ENCODE measurements at regions not wholly inside any gene's neighbourhood (a gene's known extent, or its start where the extent isn't known, plus 50 kb on each side); places are given as distances from the start of the nearest gene placed in this dataset.
"Not testable (repeated sequence)": the region's sequence is repeated elsewhere in the genome, so short reads cannot be mapped to it uniquely, and the experiment has no call there.

GRCh38 chr1:118461154-118461553 lies 276.1 kb upstream of the SPAG17 start:
- H3K9me2 ChIP-seq (replicated peaks; ENCODE audit: low read depth, low read length): no peaks in the 10 kb centered on the region
- H3K27me3 ChIP-seq (ENCODE audit: insufficient read depth, low read length, poor library complexity, severe bottlenecking): no peaks in the 10 kb centered on the region
- no peaks in the 10 kb centered on the region for H4K20me1 ChIP-seq (ENCODE audit: insufficient read depth, low read length, poor library complexity, severe bottlenecking)
- no peaks in the 10 kb centered on the region for H3K79me2 ChIP-seq (ENCODE audit: insufficient read depth, low read length)
- no peaks in the 10 kb centered on the region for H3K36me3 ChIP-seq (ENCODE audit: insufficient read depth, low read length)
- H3F3A ChIP-seq (ENCODE audit: low read depth): no peaks in the 10 kb centered on the region
- no peak overlapping the region for H3K4me2 ChIP-seq (ENCODE audit: low read depth, low read length, poor library complexity, severe bottlenecking)
- no peak overlapping the region for H2AFZ ChIP-seq (ENCODE audit: low read length)
- TF ChIP-seq CTCF (conservative IDR thresholded peaks at IDR 0.05; ENCODE audit: low read length) (no peak), EZH2phosphoT487 (IDR thresholded peaks at IDR 0.05; ENCODE audit: borderline replicate concordance) (no peak)
- H3K4me3 ChIP-seq (ENCODE audit: low read length, poor library complexity, severe bottlenecking): no peak overlapping the region
- H3K9me3 ChIP-seq (ENCODE audit: insufficient read depth, low read depth, low read length): peaks cover 3% of the 10 kb centered on the region
- no peaks in the 10 kb centered on the region for H3K4me1 ChIP-seq (ENCODE audit: insufficient read depth, low read length, poor library complexity, severe bottlenecking)
- H3K9ac ChIP-seq (ENCODE audit: low read depth, low read length, poor library complexity, severe bottlenecking): no peak overlapping the region

- H3K9me3 ChIP-seq (ENCODE audit: insufficient read depth, low read depth, low read length): peaks cover 3% of the 10 kb centered on the region
- no peaks in the 10 kb centered on the region for H3F3A ChIP-seq (ENCODE audit: low read depth)
- H3K4me2 ChIP-seq (ENCODE audit: low read depth, low read length, poor library complexity, severe bottlenecking): no peak overlapping the region
- TF ChIP-seq EZH2phosphoT487 (IDR thresholded peaks at IDR 0.05; ENCODE audit: borderline replicate concordance) (no peak), CTCF (conservative IDR thresholded peaks at IDR 0.05; ENCODE audit: low read length) (no peak)
- no peaks in the 10 kb centered on the region for H3K79me2 ChIP-seq (ENCODE audit: insufficient read depth, low read length)
- H3K4me3 ChIP-seq (ENCODE audit: low read length, poor library complexity, severe bottlenecking): no peak overlapping the region
- no peak overlapping the region for H3K9ac ChIP-seq (ENCODE audit: low read depth, low read length, poor library complexity, severe bottlenecking)
- no peaks in the 10 kb centered on the region for H4K20me1 ChIP-seq (ENCODE audit: insufficient read depth, low read length, poor library complexity, severe bottlenecking)
- H2AFZ ChIP-seq (ENCODE audit: low read length): no peak overlapping the region
- H3K4me1 ChIP-seq (ENCODE audit: insufficient read depth, low read length, poor library complexity, severe bottlenecking): no peaks in the 10 kb centered on the region
- no peaks in the 10 kb centered on the region for H3K9me2 ChIP-seq (replicated peaks; ENCODE audit: low read depth, low read length)
- H3K36me3 ChIP-seq (ENCODE audit: insufficient read depth, low read length): no peaks in the 10 kb centered on the region
- H3K27me3 ChIP-seq (ENCODE audit: insufficient read depth, low read length, poor library complexity, severe bottlenecking): no peaks in the 10 kb centered on the region
Observed at GRCh38 chr1:118459871-118460270, 274.8 kb upstream of the SPAG17 start.

- not testable (repeated sequence) for H3K9me3 ChIP-seq (ENCODE audit: insufficient read depth, low read depth, low read length); H3F3A ChIP-seq (ENCODE audit: low read depth); H3K9me2 ChIP-seq (replicated peaks; ENCODE audit: low read depth, low read length); H3K4me3 ChIP-seq (ENCODE audit: low read length, poor library complexity, severe bottlenecking); H3K4me2 ChIP-seq (ENCODE audit: low read depth, low read length, poor library complexity, severe bottlenecking); H3K79me2 ChIP-seq (ENCODE audit: insufficient read depth, low read length); H4K20me1 ChIP-seq (ENCODE audit: insufficient read depth, low read length, poor library complexity, severe bottlenecking); H3K4me1 ChIP-seq (ENCODE audit: insufficient read depth, low read length, poor library complexity, severe bottlenecking); H3K36me3 ChIP-seq (ENCODE audit: insufficient read depth, low read length); H3K27me3 ChIP-seq (ENCODE audit: insufficient read depth, low read length, poor library complexity, severe bottlenecking); H2AFZ ChIP-seq (ENCODE audit: low read length); H3K9ac ChIP-seq (ENCODE audit: low read depth, low read length, poor library complexity, severe bottlenecking)
Observed at GRCh38 chr1:118453856-118454255, 268.8 kb upstream of the SPAG17 start.

- Histone ChIP-seq H3K4me3 (ENCODE audit: low read length, poor library complexity, severe bottlenecking) (no peak overlapping the region), H3K4me2 (ENCODE audit: low read depth, low read length, poor library complexity, severe bottlenecking) (no peak overlapping the region), H3K9me2 (replicated peaks; ENCODE audit: low read depth, low read length) (no peaks in the 10 kb centered on the region), H4K20me1 (ENCODE audit: insufficient read depth, low read length, poor library complexity, severe bottlenecking) (no peaks in the 10 kb centered on the region), H3K9me3 (ENCODE audit: insufficient read depth, low read depth, low read length) (no peaks in the 10 kb centered on the region), H3K36me3 (ENCODE audit: insufficient read depth, low read length) (no peaks in the 10 kb centered on the region), H3K27me3 (ENCODE audit: insufficient read depth, low read length, poor library complexity, severe bottlenecking) (no peaks in the 10 kb centered on the region), H3K9ac (ENCODE audit: low read depth, low read length, poor library complexity, severe bottlenecking) (no peak overlapping the region), H2AFZ (ENCODE audit: low read length) (no peak overlapping the region), H3K4me1 (ENCODE audit: insufficient read depth, low read length, poor library complexity, severe bottlenecking) (no peaks in the 10 kb centered on the region), H3F3A (ENCODE audit: low read depth) (no peaks in the 10 kb centered on the region), H3K79me2 (ENCODE audit: insufficient read depth, low read length) (no peaks in the 10 kb centered on the region)
- TF ChIP-seq CTCF (conservative IDR thresholded peaks at IDR 0.05; ENCODE audit: low read length) (no peak), EZH2phosphoT487 (IDR thresholded peaks at IDR 0.05; ENCODE audit: borderline replicate concordance) (no peak)
Observed at GRCh38 chr1:118445156-118445555, 260.1 kb upstream of the SPAG17 start.

Measured in Loucy (cell line).